Activated CD4-positive, alpha-beta T cell treated with anti-CD3 and anti-CD28 coated beads, Interleukin-2, amount 10 ng/mL, durations not matched to agents 24 days and 14 days (primary cell): ENCODE measurements at regions not wholly inside any gene's neighbourhood (a gene's known extent, or its start where the extent isn't known, plus 50 kb on each side); places are given as distances from the start of the nearest gene placed in this dataset.
"Not testable (repeated sequence)": the region's sequence is repeated elsewhere in the genome, so short reads cannot be mapped to it uniquely, and the experiment has no call there.

Experiments
- DNase-seq: peaks from one replicate; pipeline ENCODE4 v3.0.0; 2022
- H3K27ac Mint-ChIP-seq: one replicate; pipeline ENCODE4 v1.8.0; 2022; ENCODE audit warnings: mild to moderate bottlenecking, mixed read lengths
- H3K27me3 Mint-ChIP-seq: one replicate; pipeline ENCODE4 v1.8.0; 2022; ENCODE audit warnings: mixed read lengths
- H3K36me3 Mint-ChIP-seq: one replicate; pipeline ENCODE4 v1.8.0; 2022; ENCODE audit warnings: low read depth, mild to moderate bottlenecking, mixed read lengths
- H3K4me1 Mint-ChIP-seq: one replicate; pipeline ENCODE4 v1.8.0; 2021; ENCODE audit warnings: mixed read lengths
- H3K4me3 Mint-ChIP-seq: one replicate; pipeline ENCODE4 v1.8.0; 2022; ENCODE audit warnings: mild to moderate bottlenecking, moderate library complexity, mixed read lengths
- H3K9me3 Mint-ChIP-seq: one replicate; pipeline ENCODE4 v1.8.0; 2021; ENCODE audit warnings: mixed read lengths
- intact Hi-C: fragments of 100-400 bp; cut with micrococcal nuclease; formaldehyde crosslinking; loops from one replicate; pipeline ENCODE4 v1.15.1; 2023

DNA sequence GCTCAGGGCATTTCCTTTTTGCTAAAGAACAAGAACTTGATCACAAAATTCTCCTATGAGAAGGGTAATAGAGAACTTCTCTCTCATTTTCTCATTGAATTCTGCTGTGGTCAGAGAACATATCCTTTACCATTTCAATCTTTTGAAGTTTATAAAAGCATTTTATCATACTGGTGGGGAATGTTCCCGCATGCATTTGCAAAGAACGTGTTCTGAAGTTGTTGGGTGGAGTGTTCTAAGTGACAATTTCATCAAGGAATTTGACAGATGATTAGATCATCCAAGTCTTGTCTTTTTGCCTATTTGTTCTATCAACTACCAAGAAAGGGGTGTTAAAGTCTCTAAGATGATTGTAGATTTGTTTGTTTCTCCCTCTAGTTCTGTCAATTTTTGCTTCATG is 163.4 kb upstream of the FREM1 start:
- Mint-ChIP-seq H3K27ac (no peak overlapping the region), H3K9me3 (peaks cover 6% of the 10 kb centered on the region), H3K27me3 (peaks cover 9% of the 10 kb centered on the region), H3K4me3 (no peak overlapping the region), H3K4me1 (no peaks in the 10 kb centered on the region), H3K36me3 (no peaks in the 10 kb centered on the region)
- intact Hi-C loops: no loop called here
- no peak for DNase-seq

DNA sequence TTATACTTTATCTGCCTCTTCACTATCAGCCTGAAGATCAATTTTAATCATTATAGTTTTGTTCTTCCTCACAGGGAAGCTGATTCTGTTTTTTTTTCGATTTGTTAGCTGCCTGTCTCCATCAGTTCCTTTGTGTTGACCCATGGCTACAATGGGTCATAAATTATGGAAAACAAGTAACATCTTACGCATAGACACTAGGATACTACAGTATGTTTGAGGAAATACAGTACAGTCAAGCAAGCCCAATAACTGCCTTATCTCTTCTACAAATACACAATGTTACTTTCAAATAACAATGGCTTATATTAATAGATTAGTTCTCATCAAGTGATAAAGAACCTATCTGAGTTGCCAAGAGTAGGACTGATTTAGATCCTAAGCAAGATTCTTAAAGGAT is 160.5 kb upstream of the FREM1 start:
- Mint-ChIP-seq H3K27me3 (peaks cover 14% of the 10 kb centered on the region), H3K4me3 (no peak overlapping the region), H3K4me1 (no peaks in the 10 kb centered on the region), H3K27ac (no peak overlapping the region), H3K9me3 (peaks cover 6% of the 10 kb centered on the region), H3K36me3 (no peaks in the 10 kb centered on the region)
- no peak for DNase-seq
- intact Hi-C loops: no loop called here

DNA sequence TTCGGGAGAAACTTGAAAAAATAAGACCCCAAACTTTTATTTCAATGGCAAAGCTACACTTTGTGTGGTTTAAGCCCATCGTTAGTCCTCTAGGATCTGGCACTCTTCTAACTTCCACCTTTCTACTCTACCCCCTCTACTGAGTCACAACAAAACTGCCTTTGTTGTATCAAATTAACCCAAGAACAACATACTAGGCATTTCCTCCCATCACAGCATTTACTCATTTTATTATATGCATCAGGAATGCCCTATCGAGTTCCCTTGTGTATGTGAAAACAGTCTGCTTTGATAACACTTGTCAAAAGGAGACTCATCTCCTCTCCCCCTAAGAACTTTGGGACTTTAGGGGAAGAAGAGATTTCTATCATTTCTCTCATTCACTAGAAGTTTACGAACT is 158.9 kb upstream of the FREM1 start:
- Mint-ChIP-seq H3K9me3 (no peaks in the 10 kb centered on the region), H3K4me1 (no peaks in the 10 kb centered on the region), H3K27ac (no peak overlapping the region), H3K36me3 (no peaks in the 10 kb centered on the region), H3K4me3 (no peak overlapping the region), H3K27me3 (peaks cover 14% of the 10 kb centered on the region)
- intact Hi-C loops: no loop called here
- DNase-seq: no peak

GRCh38 chr9:15068261-15068660 is 158.0 kb upstream of the FREM1 start:
- no peak overlapping the region for H3K4me3 Mint-ChIP-seq
- no peaks in the 10 kb centered on the region for H3K9me3 Mint-ChIP-seq
- intact Hi-C loops: no loop called here
- H3K27ac Mint-ChIP-seq: no peak overlapping the region
- DNase-seq: no peak
- peaks cover 9% of the 10 kb centered on the region for H3K27me3 Mint-ChIP-seq
- H3K4me1 Mint-ChIP-seq: no peaks in the 10 kb centered on the region
- H3K36me3 Mint-ChIP-seq: no peaks in the 10 kb centered on the region

DNA sequence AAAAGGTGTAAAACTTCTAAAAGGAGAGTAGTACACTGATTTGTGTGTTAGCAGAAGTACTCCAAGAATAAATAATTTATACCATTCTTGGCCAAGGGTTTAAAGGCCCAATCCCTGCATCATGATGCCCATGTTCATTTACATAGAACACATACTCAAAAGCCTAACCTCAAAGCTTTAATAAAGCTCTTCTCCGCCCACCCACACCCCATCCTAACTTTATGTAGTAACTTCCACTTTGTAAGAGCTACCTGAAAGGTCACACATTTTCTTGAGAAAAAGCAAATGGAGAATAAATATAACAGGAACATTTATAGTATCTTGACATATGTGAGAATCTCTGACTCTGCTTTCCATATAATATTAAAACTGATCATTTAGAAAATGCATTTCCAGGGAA is 148.8 kb upstream of the FREM1 start:
- H3K27me3 Mint-ChIP-seq: peaks cover 5% of the 10 kb centered on the region
- no peaks in the 10 kb centered on the region for H3K9me3 Mint-ChIP-seq
- no peak overlapping the region for H3K27ac Mint-ChIP-seq
- intact Hi-C loops: no loop called here
- H3K36me3 Mint-ChIP-seq: no peaks in the 10 kb centered on the region
- no peak for DNase-seq
- no peak overlapping the region for H3K4me3 Mint-ChIP-seq
- H3K4me1 Mint-ChIP-seq: no peaks in the 10 kb centered on the region

- Mint-ChIP-seq H3K9me3 (no peaks in the 10 kb centered on the region), H3K36me3 (no peaks in the 10 kb centered on the region), H3K27me3 (peaks cover 5% of the 10 kb centered on the region), H3K4me3 (no peak overlapping the region), H3K4me1 (no peaks in the 10 kb centered on the region), H3K27ac (no peak overlapping the region)
- no peak for DNase-seq
- intact Hi-C loops: no loop called here
These were observed 148.0 kb upstream of the FREM1 start for GRCh38 chr9:15058236-15058635.

DNA sequence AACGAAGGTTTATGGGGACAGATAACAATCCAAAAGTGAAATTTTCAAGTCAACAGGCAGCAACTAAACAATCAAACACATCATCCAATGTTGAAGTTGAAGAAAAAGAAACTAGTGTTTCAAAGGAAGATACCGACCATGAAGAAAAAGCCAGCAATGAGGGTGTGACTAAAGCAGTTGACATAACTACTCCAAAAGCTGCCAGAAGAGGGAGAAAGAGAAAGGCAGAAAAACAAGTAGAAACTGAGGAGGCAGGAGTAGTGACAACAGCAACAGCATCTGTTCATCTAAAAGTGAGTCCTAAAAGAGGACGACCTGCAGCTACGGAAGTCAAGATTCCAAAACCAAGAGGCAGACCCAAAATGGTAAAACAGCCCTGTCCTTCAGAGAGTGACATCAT is 145.1 kb upstream of the FREM1 start:
- H3K4me3 Mint-ChIP-seq, H3K4me1 Mint-ChIP-seq, H3K27me3 Mint-ChIP-seq, DNase-seq, H3K9me3 Mint-ChIP-seq, H3K27ac Mint-ChIP-seq, H3K36me3 Mint-ChIP-seq, intact Hi-C loops: not testable (repeated sequence)

DNA sequence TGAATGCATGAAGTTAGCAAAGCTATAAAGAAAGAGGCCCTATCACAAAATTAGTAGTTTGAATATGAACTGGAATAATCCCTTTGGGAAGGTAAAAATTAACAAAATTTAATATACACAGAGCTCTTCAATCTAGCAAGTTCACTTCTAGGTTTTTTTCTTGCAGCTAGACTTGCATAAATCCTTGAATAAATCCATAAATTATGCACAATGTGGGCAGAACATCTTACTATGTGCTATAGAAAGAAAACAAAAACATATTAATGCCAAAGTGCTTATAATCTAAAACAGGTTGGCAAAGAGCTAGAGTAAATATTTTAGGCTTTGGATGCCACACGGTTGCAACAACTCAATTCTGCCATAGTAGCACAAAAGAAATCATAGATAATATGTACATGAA is 138.5 kb upstream of the FREM1 start:
- H3K4me1 Mint-ChIP-seq: no peaks in the 10 kb centered on the region
- H3K36me3 Mint-ChIP-seq: no peaks in the 10 kb centered on the region
- no peak for DNase-seq
- H3K9me3 Mint-ChIP-seq: no peaks in the 10 kb centered on the region
- no peak overlapping the region for H3K27ac Mint-ChIP-seq
- no peak overlapping the region for H3K4me3 Mint-ChIP-seq
- peaks cover 4% of the 10 kb centered on the region for H3K27me3 Mint-ChIP-seq
- intact Hi-C loops: no loop called here

- Mint-ChIP-seq H3K4me3 (no peak overlapping the region), H3K4me1 (no peaks in the 10 kb centered on the region), H3K9me3 (no peaks in the 10 kb centered on the region), H3K27ac (no peak overlapping the region), H3K27me3 (peaks cover 4% of the 10 kb centered on the region), H3K36me3 (no peaks in the 10 kb centered on the region)
- intact Hi-C loops: no loop called here
- no peak for DNase-seq
These were observed 136.9 kb upstream of the FREM1 start for GRCh38 chr9:15047028-15047551.

DNA sequence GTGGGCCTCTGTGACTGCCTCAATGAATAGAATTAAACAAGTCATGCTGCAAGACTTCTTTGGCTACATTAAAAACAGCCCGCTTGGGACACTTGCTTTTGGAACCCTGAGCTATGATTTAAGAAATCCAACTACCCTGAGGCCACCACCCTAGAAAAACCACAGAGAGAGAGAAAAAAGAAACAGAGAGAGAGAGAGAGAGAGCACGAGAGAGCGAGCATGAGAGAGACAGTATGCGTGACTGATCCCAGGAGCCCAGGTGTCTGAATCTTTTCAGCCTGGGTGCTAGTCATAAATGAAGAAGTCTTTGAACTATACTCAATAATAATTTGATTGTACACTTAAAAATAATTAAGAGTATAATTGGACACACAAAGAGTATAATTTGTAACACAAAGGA is 123.1 kb upstream of the FREM1 start:
- no peaks in the 10 kb centered on the region for H3K4me1 Mint-ChIP-seq
- no peak for DNase-seq

GRCh38 chr9:15032860-15033259 is 122.6 kb upstream of the FREM1 start:
- no peaks in the 10 kb centered on the region for H3K4me1 Mint-ChIP-seq
- no peak overlapping the region for H3K4me3 Mint-ChIP-seq
- peaks cover 3% of the 10 kb centered on the region for H3K27me3 Mint-ChIP-seq
- no peak overlapping the region for H3K27ac Mint-ChIP-seq
- H3K36me3 Mint-ChIP-seq: no peaks in the 10 kb centered on the region
- H3K9me3 Mint-ChIP-seq: no peaks in the 10 kb centered on the region
- DNase-seq: no peak
- intact Hi-C loops: no loop called here

More for the DNA sequence above, 123.1 kb upstream of the FREM1 start:
- Mint-ChIP-seq H3K27ac (no peak overlapping the region), H3K4me3 (no peak overlapping the region), H3K9me3 (no peaks in the 10 kb centered on the region), H3K27me3 (peaks cover 3% of the 10 kb centered on the region), H3K36me3 (no peaks in the 10 kb centered on the region)
- intact Hi-C loops: no loop called here

DNA sequence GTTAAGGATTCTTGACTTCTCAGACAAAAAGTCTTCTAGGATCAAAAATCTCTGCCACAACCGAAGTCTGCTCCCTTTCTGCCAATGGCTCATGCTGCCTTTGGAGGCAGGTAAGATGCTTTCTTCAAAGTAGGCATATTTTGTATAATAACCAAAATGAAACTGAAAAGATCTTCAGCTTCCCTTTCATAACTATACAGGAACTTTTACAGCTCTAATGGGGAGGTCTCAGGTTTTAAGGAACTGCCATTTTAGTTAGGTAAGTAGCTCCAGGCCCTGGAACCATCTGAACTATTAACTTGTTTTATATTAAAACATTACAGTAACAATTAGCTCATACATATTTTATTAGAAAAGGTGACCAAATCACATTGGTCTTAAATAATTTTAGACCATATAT is 110.9 kb upstream of the FREM1 start:
- peaks cover 6% of the 10 kb centered on the region for H3K9me3 Mint-ChIP-seq
- intact Hi-C loops: no loop called here
- no peak overlapping the region for H3K4me3 Mint-ChIP-seq
- H3K4me1 Mint-ChIP-seq: no peaks in the 10 kb centered on the region
- no peaks in the 10 kb centered on the region for H3K36me3 Mint-ChIP-seq
- no peak for DNase-seq
- H3K27me3 Mint-ChIP-seq: no peaks in the 10 kb centered on the region
- H3K27ac Mint-ChIP-seq: no peak overlapping the region

GRCh38 chr9:15018096-15018637 is 107.9 kb upstream of the FREM1 start:
- Mint-ChIP-seq H3K27ac (no peak overlapping the region), H3K4me1 (no peaks in the 10 kb centered on the region), H3K4me3 (no peak overlapping the region), H3K36me3 (no peaks in the 10 kb centered on the region), H3K9me3 (no peaks in the 10 kb centered on the region), H3K27me3 (no peaks in the 10 kb centered on the region)
- intact Hi-C loops: no loop called here
- DNase-seq: no peak

DNA sequence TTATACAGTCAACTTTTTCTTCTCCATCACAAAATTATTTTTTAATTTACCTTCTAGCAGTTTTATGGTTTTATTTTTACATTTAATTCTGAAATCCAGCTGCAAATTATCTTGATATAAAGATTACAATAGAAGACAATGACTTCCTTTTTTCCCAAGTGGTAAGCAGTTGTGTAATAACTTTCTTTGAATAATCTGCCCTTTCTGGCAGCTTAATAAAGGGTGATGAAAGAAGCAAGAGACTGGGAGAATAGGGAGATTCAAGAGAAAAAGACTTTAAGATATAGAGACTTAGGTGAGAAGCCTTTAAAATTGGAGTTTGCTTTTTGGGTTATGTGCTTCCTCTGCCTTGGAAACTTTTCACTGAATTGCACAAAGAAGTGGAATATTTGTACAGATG is 100.4 kb upstream of the FREM1 start:
- Mint-ChIP-seq H3K36me3 (no peaks in the 10 kb centered on the region), H3K9me3 (peaks cover 5% of the 10 kb centered on the region), H3K27ac (no peak overlapping the region), H3K4me3 (no peak overlapping the region), H3K27me3 (peaks cover 1% of the 10 kb centered on the region), H3K4me1 (no peaks in the 10 kb centered on the region)
- intact Hi-C loops: no loop called here
- DNase-seq: no peak

GRCh38 chr9:15007698-15008097 is 97.5 kb upstream of the FREM1 start:
- peaks cover 6% of the 10 kb centered on the region for H3K27me3 Mint-ChIP-seq
- peaks cover 5% of the 10 kb centered on the region for H3K9me3 Mint-ChIP-seq
- H3K36me3 Mint-ChIP-seq: no peaks in the 10 kb centered on the region

More at GRCh38 chr9:15007698-15008097, 97.5 kb upstream of the FREM1 start:
- Mint-ChIP-seq H3K4me3 (no peak overlapping the region), H3K4me1 (peaks cover 2% of the 10 kb centered on the region), H3K27ac (no peak overlapping the region)
- no peak for DNase-seq
- intact Hi-C loops: no loop called here
